IgD-negative memory B cell (primary cell): ENCODE measurements at regions not wholly inside any gene's neighbourhood (a gene's known extent, or its start where the extent isn't known, plus 50 kb on each side); places are given as distances from the start of the nearest gene placed in this dataset.

ENCODE experiments used
- H3K27ac Mint-ChIP-seq, 3 donors: one replicate each; pipeline ENCODE4 v1.8.0; 2020 to 2022; ENCODE audit warnings: mild to moderate bottlenecking in 3 of 3, mixed read lengths in 3 of 3, moderate library complexity in 1 of 3
- H3K27me3 Mint-ChIP-seq: one replicate; pipeline ENCODE4 v1.8.0; 2021; ENCODE audit warnings: mixed read lengths
- H3K36me3 Mint-ChIP-seq: one replicate; pipeline ENCODE4 v1.8.0; 2020; ENCODE audit warnings: mild to moderate bottlenecking, mixed read lengths
- H3K4me1 Mint-ChIP-seq, 3 donors: one replicate each; pipeline ENCODE4 v1.8.0; 2020 to 2022; ENCODE audit warnings: mixed read lengths in 3 of 3, mild to moderate bottlenecking in 1 of 3
- H3K4me3 Mint-ChIP-seq, 4 donors: one replicate each; pipeline ENCODE4 v1.8.0; 2020 to 2022; ENCODE audit warnings: mild to moderate bottlenecking in 4 of 4, mixed read lengths in 4 of 4, moderate library complexity in 3 of 4
- H3K9me3 Mint-ChIP-seq, 3 donors: one replicate each; pipeline ENCODE4 v1.8.0; 2020 to 2021; ENCODE audit warnings: mixed read lengths in 3 of 3, mild to moderate bottlenecking in 1 of 3

DNA sequence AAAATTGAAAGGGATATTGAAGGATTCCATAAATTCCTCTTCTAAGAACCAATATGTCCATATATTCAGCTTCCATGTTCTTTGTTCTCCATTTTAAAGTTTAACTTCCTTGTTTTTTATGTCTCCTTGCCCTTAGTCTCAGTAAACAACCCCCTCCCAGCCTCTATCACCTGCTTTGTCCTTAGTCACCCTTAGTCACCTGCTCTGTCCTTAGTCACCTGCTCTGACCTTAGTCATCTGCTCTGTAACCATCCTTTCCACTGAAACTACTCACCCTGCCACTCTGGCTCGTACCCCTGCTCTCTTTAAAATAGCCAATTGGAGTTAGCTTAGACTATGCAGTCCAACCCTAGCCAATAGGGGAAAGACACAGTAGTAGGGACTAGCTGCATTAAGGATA is 136.2 kb upstream of the TMEM106B start:
- Mint-ChIP-seq H3K9me3 (peaks cover 5 to 12% (median 8%) of the 10 kb centered on the region in 3 donors), H3K4me3 (no peak overlapping the region), H3K36me3 (no peaks in the 10 kb centered on the region), H3K27me3 (no peaks in the 10 kb centered on the region), H3K4me1 (no peaks in the 10 kb centered on the region), H3K27ac (no peak overlapping the region)

DNA sequence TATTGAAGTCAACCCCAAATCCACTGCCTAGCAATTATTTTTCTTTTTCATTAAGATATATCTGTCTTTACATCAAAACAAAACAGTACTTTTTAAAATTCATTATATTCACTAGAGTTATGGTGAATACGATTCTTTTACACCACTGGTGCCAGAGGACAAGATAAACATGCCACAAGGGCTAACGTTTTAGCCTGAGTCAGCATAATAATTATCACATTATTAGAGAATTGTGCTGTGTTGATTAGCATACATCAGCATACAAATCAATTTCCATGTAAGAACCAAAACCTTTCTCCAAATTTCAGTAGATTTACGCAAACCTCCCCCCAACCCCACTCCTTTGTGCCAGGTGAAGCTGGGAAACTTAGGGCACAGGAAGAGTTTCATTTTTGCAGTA is 131.1 kb upstream of the TMEM106B start:
- H3K27me3 Mint-ChIP-seq: no peaks in the 10 kb centered on the region
- no peaks in the 10 kb centered on the region for H3K4me1 Mint-ChIP-seq
- no peak overlapping the region for H3K4me3 Mint-ChIP-seq
- peaks cover 2 to 10% (median 8%) of the 10 kb centered on the region in 3 donors for H3K9me3 Mint-ChIP-seq
- H3K27ac Mint-ChIP-seq: no peak overlapping the region
- H3K36me3 Mint-ChIP-seq: peaks cover 1% of the 10 kb centered on the region

GRCh38 chr7:12085516-12085915 is 125.6 kb upstream of the TMEM106B start:
- Mint-ChIP-seq H3K27me3 (no peaks in the 10 kb centered on the region), H3K36me3 (peaks cover 1% of the 10 kb centered on the region), H3K4me1 (no peaks in the 10 kb centered on the region), H3K4me3 (no peak overlapping the region), H3K9me3 (no peaks in the 10 kb centered on the region), H3K27ac (no peak overlapping the region)

DNA sequence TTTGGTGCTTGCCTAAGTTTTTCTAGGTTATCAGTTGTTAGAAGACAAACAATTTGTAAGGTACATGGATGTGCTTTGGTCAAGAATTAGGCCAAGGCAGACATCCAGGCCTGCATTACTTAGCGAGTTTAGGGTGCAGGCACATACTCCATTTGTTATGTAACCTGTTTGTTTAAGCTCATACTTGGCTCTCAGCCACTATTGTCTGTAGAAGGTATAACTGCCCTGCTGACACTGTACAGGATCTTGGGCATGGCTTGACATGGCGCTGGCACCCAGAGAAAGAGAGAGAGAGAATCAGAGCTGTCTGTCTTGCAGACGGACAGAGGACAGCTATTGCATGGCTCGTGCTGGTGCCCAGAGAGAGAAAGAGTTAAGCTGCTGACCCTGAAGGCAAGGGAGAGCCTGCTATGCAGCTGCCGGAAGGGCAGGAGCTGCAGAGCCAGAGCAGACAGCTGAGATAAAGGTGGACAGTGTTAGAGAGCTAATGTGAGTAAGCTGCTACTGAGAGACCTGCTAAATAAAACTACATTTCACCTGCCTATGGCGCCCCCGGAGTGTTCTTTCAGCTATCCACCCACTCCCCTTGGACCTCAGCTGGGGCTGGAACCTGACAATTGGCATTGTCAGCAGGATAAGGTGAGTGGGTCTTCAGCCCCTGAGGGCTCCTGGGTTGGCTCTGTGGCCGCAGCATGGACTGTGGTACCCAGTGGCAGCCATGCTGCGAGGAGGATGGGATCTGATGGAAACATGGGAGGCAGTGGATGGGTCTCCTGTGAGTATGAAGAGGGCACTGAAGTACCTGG is 120.9 kb upstream of the TMEM106B start:
- Mint-ChIP-seq H3K4me3 (no peak overlapping the region), H3K27me3 (no peaks in the 10 kb centered on the region), H3K9me3 (no peaks in the 10 kb centered on the region), H3K4me1 (no peaks in the 10 kb centered on the region), H3K27ac (no peak overlapping the region), H3K36me3 (no peaks in the 10 kb centered on the region)

- Mint-ChIP-seq H3K4me1 (no peaks in the 10 kb centered on the region), H3K27me3 (no peaks in the 10 kb centered on the region), H3K4me3 (no peak overlapping the region), H3K9me3 (no peaks in the 10 kb centered on the region), H3K36me3 (no peaks in the 10 kb centered on the region), H3K27ac (no peak overlapping the region)
Observed at GRCh38 chr7:12090757-12091221, 120.3 kb upstream of the TMEM106B start.

DNA sequence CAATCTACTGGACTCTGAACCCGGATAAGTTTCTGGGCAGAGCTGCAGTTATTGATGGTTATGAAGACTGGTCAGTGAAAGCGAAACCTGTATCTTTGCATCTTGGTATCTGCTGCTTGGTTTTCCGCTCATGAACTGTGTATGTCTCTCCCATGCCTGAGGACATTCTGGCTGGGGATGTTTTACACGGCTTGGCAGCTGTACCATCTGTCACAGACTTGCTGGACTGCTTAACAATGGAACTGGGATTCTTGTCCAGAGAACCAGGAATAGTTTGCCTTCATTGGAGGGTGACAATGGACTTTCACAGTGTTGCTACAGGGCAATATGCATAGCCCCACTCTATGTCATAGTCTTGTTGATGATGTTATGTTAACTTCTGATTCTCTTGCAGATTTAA is 119.9 kb upstream of the TMEM106B start:
- Mint-ChIP-seq H3K27me3 (no peaks in the 10 kb centered on the region), H3K36me3 (no peaks in the 10 kb centered on the region), H3K9me3 (no peaks in the 10 kb centered on the region), H3K27ac (no peak overlapping the region), H3K4me1 (no peaks in the 10 kb centered on the region), H3K4me3 (no peak overlapping the region)

- H3K4me3 Mint-ChIP-seq: no peak overlapping the region
- H3K9me3 Mint-ChIP-seq: no peaks in the 10 kb centered on the region
- no peaks in the 10 kb centered on the region for H3K36me3 Mint-ChIP-seq
- H3K27ac Mint-ChIP-seq: no peak overlapping the region
- H3K27me3 Mint-ChIP-seq: no peaks in the 10 kb centered on the region
- no peaks in the 10 kb centered on the region for H3K4me1 Mint-ChIP-seq
Observed at GRCh38 chr7:12092499-12093130, 118.5 kb upstream of the TMEM106B start.

GRCh38 chr7:12093365-12093764 is 117.7 kb upstream of the TMEM106B start:
- no peaks in the 10 kb centered on the region for H3K9me3 Mint-ChIP-seq
- H3K27me3 Mint-ChIP-seq: no peaks in the 10 kb centered on the region
- H3K4me1 Mint-ChIP-seq: no peaks in the 10 kb centered on the region
- no peak overlapping the region for H3K27ac Mint-ChIP-seq
- H3K4me3 Mint-ChIP-seq: no peak overlapping the region
- H3K36me3 Mint-ChIP-seq: no peaks in the 10 kb centered on the region

- no peaks in the 10 kb centered on the region for H3K9me3 Mint-ChIP-seq
- H3K27ac Mint-ChIP-seq: no peak overlapping the region
- H3K27me3 Mint-ChIP-seq: no peaks in the 10 kb centered on the region
- H3K36me3 Mint-ChIP-seq: no peaks in the 10 kb centered on the region
- H3K4me3 Mint-ChIP-seq: no peak overlapping the region
- no peaks in the 10 kb centered on the region for H3K4me1 Mint-ChIP-seq
Observed at GRCh38 chr7:12094365-12094921, 116.7 kb upstream of the TMEM106B start.

DNA sequence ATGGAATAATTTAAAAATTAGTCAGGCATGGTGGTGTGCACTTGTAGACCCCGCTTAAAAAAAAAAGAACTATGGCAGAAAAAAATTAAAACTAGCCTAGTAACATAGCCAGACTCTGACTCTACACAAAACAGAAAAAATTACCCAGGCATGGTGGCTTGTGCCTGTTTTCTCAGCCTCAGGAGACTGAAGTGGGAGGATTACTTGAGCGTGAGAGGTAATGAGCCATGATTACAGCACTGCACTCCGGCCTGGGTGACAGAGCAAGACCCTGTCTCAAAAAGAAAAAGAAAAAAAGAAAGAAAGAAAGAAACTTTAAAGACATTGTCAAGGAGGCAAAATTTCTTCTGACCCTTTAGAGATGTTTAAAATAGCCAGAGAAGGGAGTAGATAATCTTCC is 109.0 kb upstream of the TMEM106B start:
- Mint-ChIP-seq H3K27me3 (peaks cover 2% of the 10 kb centered on the region), H3K4me1 (no peaks in the 10 kb centered on the region), H3K9me3 (peaks cover 0 to 3% (median 0%) of the 10 kb centered on the region in 3 donors), H3K4me3 (no peak overlapping the region), H3K27ac (no peak overlapping the region), H3K36me3 (no peaks in the 10 kb centered on the region)

- H3K4me1 Mint-ChIP-seq: no peaks in the 10 kb centered on the region
- peaks cover 0 to 3% (median 0%) of the 10 kb centered on the region in 3 donors for H3K9me3 Mint-ChIP-seq
- peaks cover 2% of the 10 kb centered on the region for H3K27me3 Mint-ChIP-seq
- no peaks in the 10 kb centered on the region for H3K36me3 Mint-ChIP-seq
- no peak overlapping the region for H3K4me3 Mint-ChIP-seq
- no peak overlapping the region for H3K27ac Mint-ChIP-seq
Observed at GRCh38 chr7:12102527-12102926, 108.6 kb upstream of the TMEM106B start.

DNA sequence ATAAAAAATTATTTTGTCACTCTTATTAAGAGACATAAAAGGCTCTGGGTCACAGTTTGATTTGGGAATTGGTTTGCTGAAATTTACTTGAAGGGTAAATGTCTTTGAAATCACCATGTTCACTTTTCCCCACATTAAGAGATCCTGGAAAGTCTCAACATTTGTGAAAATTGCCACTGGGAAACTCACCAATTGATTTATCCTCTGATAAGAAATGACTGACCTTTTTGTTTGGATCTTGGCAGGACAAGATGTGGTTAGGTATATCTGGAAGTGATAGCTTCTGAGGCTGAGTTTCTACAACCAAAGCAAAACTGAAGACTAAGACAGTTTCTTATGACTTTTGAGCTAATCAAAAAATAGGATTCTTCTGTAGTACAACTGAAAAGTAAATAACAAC is 107.1 kb upstream of the TMEM106B start:
- Mint-ChIP-seq H3K27me3 (peaks cover 2% of the 10 kb centered on the region), H3K9me3 (peaks cover 0 to 3% (median 0%) of the 10 kb centered on the region in 3 donors), H3K27ac (no peak overlapping the region), H3K4me1 (no peaks in the 10 kb centered on the region), H3K36me3 (no peaks in the 10 kb centered on the region), H3K4me3 (no peak overlapping the region)

DNA sequence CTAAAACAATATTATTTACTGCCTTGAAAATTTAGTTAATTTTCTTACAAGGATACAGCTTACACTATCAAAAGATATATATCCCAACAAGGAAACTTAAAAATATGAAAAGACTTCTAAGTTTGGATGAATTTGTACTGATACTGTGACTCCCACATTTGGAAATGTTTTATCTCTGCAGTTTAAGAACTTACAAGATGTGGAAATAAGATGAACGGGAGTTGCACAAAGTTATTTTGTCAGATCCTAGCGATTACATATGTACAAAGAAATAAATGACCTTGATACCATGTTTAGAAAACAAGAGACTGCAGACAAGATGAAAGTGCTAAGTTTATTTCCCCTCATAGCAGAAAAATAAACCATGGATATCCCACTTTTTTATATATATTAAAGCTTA is 103.7 kb upstream of the TMEM106B start:
- H3K9me3 Mint-ChIP-seq: no peaks in the 10 kb centered on the region
- H3K36me3 Mint-ChIP-seq: no peaks in the 10 kb centered on the region
- no peaks in the 10 kb centered on the region for H3K4me1 Mint-ChIP-seq
- no peak overlapping the region for H3K27ac Mint-ChIP-seq
- H3K27me3 Mint-ChIP-seq: peaks cover 12% of the 10 kb centered on the region
- H3K4me3 Mint-ChIP-seq: no peak overlapping the region

GRCh38 chr7:12107841-12108254 is 103.2 kb upstream of the TMEM106B start:
- Mint-ChIP-seq H3K4me3 (no peak overlapping the region), H3K4me1 (no peaks in the 10 kb centered on the region), H3K36me3 (no peaks in the 10 kb centered on the region), H3K27me3 (peaks cover 16% of the 10 kb centered on the region), H3K27ac (no peak overlapping the region), H3K9me3 (no peaks in the 10 kb centered on the region)

- Mint-ChIP-seq H3K4me3 (no peak overlapping the region), H3K36me3 (no peaks in the 10 kb centered on the region), H3K27ac (no peak overlapping the region), H3K27me3 (peaks cover 22% of the 10 kb centered on the region), H3K4me1 (no peaks in the 10 kb centered on the region), H3K9me3 (no peaks in the 10 kb centered on the region)
Observed at GRCh38 chr7:12110425-12110824, 100.7 kb upstream of the TMEM106B start.
